Activated T-cell treated with anti-CD3 and anti-CD28 coated beads, Interleukin-2, amount 50 U/mL, for 24 hours (primary cell): ENCODE measurements at regions not wholly inside any gene's neighbourhood (a gene's known extent, or its start where the extent isn't known, plus 50 kb on each side); places are given as distances from the start of the nearest gene placed in this dataset.
"Not testable (repeated sequence)": the region's sequence is repeated elsewhere in the genome, so short reads cannot be mapped to it uniquely, and the experiment has no call there.

Source experiments
- DNase-seq: peaks from one replicate; pipeline ENCODE4 v3.0.0-alpha.2; 2020
- H3K27ac Mint-ChIP-seq: 2 replicates; pipeline ENCODE4 v1.8.0; 2020; ENCODE audit warnings: mild to moderate bottlenecking, mixed read lengths
- H3K27me3 Mint-ChIP-seq: 2 replicates; pipeline ENCODE4 v1.8.0; 2020; ENCODE audit warnings: mixed read lengths
- H3K36me3 Mint-ChIP-seq: 2 replicates; pipeline ENCODE4 v1.8.0; 2020; ENCODE audit warnings: low read depth, mixed read lengths
- H3K4me1 Mint-ChIP-seq: 2 replicates; pipeline ENCODE4 v1.8.0; 2020; ENCODE audit warnings: low read depth, mixed read lengths
- H3K4me3 Mint-ChIP-seq: 2 replicates; pipeline ENCODE4 v1.8.0; 2020; ENCODE audit warnings: mild to moderate bottlenecking, moderate library complexity, mixed read lengths
- H3K9me3 Mint-ChIP-seq: 2 replicates; pipeline ENCODE4 v1.8.0; 2020; ENCODE audit warnings: mixed read lengths

DNA sequence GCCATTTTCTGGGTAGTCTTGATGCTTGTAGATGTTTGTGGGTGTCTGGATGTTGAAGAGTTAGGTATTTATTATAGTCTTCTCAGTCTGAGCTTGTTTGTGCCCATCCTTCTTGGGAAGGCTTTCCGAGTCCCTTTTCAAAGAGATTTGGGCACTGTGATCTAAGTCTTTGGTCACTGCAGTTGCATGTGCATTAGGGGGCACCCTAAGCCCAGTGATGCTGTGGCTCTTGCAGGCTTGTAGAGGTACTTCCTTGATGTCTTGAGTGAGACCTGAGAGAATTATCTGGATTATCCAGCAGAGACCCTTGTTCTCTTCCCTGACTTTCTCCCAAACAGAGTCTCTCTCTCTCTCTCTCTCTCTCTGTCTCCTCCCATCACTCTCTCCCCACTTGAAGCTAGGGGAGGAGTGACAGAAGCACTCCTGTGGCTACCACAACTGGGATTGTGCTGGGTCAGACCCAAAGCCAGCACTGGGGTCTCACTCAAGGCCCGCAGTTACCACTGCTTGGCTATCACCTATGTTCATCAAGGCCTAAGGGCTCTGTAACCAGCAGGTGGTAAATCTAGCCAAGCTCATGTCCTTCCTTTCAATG is 68.5 kb downstream of the TMCO5A start:
- DNase-seq, result no peak
- no peak overlapping the region for H3K4me3 Mint-ChIP-seq
- peaks cover 13% of the 10 kb centered on the region for H3K27me3 Mint-ChIP-seq
- H3K4me1 Mint-ChIP-seq, result no peaks in the 10 kb centered on the region
- no peaks in the 10 kb centered on the region for H3K36me3 Mint-ChIP-seq
- H3K9me3 Mint-ChIP-seq, result peaks cover 8% of the 10 kb centered on the region
- no peak overlapping the region for H3K27ac Mint-ChIP-seq

GRCh38 chr15:38004218-38004861 is 69.9 kb downstream of the TMCO5A start:
- no peak overlapping the region for H3K4me3 Mint-ChIP-seq
- peaks cover 13% of the 10 kb centered on the region for H3K27me3 Mint-ChIP-seq
- peaks cover 5% of the 10 kb centered on the region for H3K9me3 Mint-ChIP-seq
- no peaks in the 10 kb centered on the region for H3K36me3 Mint-ChIP-seq
- DNase-seq, result no peak
- H3K27ac Mint-ChIP-seq, result no peak overlapping the region
- no peaks in the 10 kb centered on the region for H3K4me1 Mint-ChIP-seq

- DNase-seq, result no peak
- Mint-ChIP-seq H3K36me3 (no peaks in the 10 kb centered on the region), H3K27ac (no peak overlapping the region), H3K4me1 (no peaks in the 10 kb centered on the region), H3K9me3 (no peaks in the 10 kb centered on the region), H3K4me3 (no peak overlapping the region), H3K27me3 (peaks cover 13% of the 10 kb centered on the region)
Measured at GRCh38 chr15:38005953-38006808, 71.7 kb downstream of the TMCO5A start.

DNA sequence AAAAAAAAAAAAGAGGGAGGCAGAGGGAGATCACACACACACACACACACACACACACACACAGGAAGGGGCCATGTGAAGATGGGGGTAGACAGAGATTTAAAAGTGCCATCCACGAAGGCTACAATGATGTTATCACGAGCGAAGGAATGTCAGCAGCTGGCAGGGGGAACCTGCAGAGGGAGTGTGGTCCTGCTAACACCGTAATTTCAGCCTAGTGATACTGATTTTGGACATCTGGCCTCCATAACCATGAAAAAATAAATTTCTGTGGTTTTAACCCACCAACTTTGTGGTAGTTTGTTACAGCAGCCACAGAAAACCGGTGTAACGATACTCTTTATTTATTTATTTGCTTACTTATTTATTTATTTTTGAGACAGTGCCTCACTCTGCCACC is 76.0 kb downstream of the TMCO5A start:
- H3K27me3 Mint-ChIP-seq, result peaks cover 12% of the 10 kb centered on the region
- no peak for DNase-seq
- no peaks in the 10 kb centered on the region for H3K9me3 Mint-ChIP-seq
- H3K27ac Mint-ChIP-seq, result no peak overlapping the region
- no peaks in the 10 kb centered on the region for H3K36me3 Mint-ChIP-seq
- H3K4me1 Mint-ChIP-seq, result no peaks in the 10 kb centered on the region
- no peak overlapping the region for H3K4me3 Mint-ChIP-seq

- no peak for DNase-seq
- H3K4me1 Mint-ChIP-seq, result no peaks in the 10 kb centered on the region
- H3K36me3 Mint-ChIP-seq, result no peaks in the 10 kb centered on the region
- peaks cover 13% of the 10 kb centered on the region for H3K27me3 Mint-ChIP-seq
- H3K4me3 Mint-ChIP-seq, result no peak overlapping the region
- H3K27ac Mint-ChIP-seq, result no peak overlapping the region
- H3K9me3 Mint-ChIP-seq, result no peaks in the 10 kb centered on the region
Measured at GRCh38 chr15:38012894-38013293, 78.5 kb downstream of the TMCO5A start.

GRCh38 chr15:38017721-38018120 is 83.3 kb downstream of the TMCO5A start:
- Mint-ChIP-seq H3K4me3 (no peak overlapping the region), H3K36me3 (no peaks in the 10 kb centered on the region), H3K27ac (no peak overlapping the region), H3K9me3 (no peaks in the 10 kb centered on the region), H3K4me1 (no peaks in the 10 kb centered on the region), H3K27me3 (peaks cover 9% of the 10 kb centered on the region)
- DNase-seq, result no peak

- Mint-ChIP-seq H3K27ac (no peak overlapping the region), H3K36me3 (no peaks in the 10 kb centered on the region), H3K4me3 (no peak overlapping the region), H3K9me3 (no peaks in the 10 kb centered on the region), H3K27me3 (peaks cover 7% of the 10 kb centered on the region), H3K4me1 (no peaks in the 10 kb centered on the region)
- DNase-seq, result no peak
Measured at GRCh38 chr15:38019066-38019465, 84.6 kb downstream of the TMCO5A start.

DNA sequence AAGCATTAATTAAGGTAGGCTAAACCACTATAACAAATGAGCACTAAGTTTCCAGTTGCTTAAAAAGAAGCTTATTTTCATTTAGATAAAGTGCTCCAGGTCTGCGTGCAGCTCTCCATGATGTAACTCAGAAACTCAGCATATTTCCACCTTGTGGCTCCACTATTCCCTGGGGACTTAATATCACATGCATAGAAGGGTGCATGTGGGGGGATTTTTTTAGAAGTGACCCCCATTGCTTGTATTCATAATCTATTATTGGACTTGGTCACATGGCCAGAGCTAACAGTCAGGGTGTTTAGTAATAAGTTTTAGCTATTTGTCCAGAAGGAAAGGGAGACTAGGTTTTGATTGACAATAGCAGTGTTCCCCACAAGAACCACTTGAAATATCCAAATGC is 86.8 kb downstream of the TMCO5A start:
- peaks cover 3% of the 10 kb centered on the region for H3K9me3 Mint-ChIP-seq

DNA sequence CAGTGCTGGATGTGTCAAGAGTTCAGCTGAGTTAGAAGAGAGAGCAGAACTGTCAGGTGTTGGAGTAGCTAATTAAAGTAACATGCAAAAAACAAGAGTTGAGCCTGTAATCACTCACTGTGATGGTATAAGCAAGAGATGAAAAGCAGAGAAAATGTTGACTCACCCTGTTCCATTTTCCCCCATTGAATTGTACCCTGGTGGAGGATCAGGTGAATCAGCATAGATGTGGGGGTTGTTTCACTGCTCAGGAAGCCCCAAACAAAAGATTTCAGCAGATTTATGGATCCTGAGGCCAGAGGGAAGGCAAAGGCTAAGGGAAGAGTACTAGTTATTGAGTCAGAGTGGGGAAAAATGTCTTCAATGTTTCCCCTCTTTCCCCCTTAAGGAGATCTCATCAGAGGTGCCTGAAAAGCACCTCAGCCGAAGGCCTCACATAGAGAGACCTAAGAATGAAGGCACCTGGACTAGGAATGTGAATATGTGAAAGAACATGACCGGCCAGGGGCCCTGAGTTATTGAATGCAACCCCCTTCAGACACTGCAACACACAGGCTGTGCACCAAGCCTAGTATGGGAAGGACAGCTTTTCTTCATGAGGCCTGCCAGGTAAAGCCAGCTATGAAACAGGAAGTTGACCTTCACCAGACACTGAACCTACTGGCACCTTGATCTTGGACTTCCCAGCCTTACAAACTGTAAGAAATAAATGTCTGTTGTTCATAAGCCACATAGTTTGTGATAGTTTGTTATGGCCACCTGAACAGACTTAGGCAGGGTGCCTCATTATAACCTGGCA is 90.1 kb downstream of the TMCO5A start:
- Mint-ChIP-seq H3K4me3 (no peak overlapping the region), H3K9me3 (peaks cover 3% of the 10 kb centered on the region), H3K27ac (no peak overlapping the region), H3K27me3 (peaks cover 16% of the 10 kb centered on the region), H3K4me1 (no peaks in the 10 kb centered on the region), H3K36me3 (no peaks in the 10 kb centered on the region)
- no peak for DNase-seq

More for the DNA sequence above, 86.8 kb downstream of the TMCO5A start:
- Mint-ChIP-seq H3K4me1 (no peaks in the 10 kb centered on the region), H3K27me3 (peaks cover 6% of the 10 kb centered on the region), H3K4me3 (no peak overlapping the region), H3K36me3 (no peaks in the 10 kb centered on the region), H3K27ac (no peak overlapping the region)
- DNase-seq, result no peak

DNA sequence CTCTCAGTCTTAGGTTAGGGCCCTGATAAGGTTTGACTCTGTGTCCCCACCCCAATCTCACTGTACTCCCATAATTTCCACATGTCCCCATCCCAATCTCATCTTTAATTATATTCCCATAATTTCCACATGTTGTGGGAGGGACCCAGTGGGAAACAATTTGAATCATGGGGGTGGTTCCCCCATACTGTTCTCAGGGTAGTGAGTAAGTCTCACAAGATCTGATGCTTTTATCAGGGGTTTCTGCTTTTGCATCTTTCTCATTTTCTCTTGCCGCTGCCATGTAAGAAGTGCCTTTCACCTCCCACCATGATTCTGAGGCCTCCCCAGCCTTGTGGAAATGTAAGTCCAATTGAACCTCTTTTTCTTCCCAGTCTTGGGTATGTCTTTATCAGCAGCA is 91.2 kb downstream of the TMCO5A start:
- not testable (repeated sequence) for DNase-seq, H3K9me3 Mint-ChIP-seq, H3K27ac Mint-ChIP-seq, H3K4me1 Mint-ChIP-seq, H3K36me3 Mint-ChIP-seq, H3K4me3 Mint-ChIP-seq
- peaks cover 16% of the 10 kb centered on the region for H3K27me3 Mint-ChIP-seq

DNA sequence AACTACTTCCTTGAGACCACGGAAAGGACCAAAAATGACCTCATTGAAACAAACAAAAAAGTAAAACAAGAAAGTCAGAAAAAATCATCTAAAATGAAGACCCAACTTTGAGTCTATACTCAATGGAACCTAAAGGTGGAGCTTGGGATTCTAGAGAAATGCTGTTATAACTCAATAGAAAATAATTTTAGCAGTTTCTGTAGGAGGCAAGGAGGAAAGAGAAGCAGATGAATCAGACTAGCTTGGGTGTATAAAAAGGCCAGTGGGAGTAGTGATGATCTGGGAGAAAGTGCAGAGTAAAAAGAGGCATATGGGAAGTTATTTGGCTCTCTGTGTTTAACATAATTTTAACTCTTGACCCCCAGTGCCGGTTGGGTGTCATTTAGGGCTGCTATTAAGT is 94.4 kb downstream of the TMCO5A start:
- Mint-ChIP-seq H3K27ac (no peak overlapping the region), H3K27me3 (peaks cover 16% of the 10 kb centered on the region), H3K36me3 (no peaks in the 10 kb centered on the region), H3K4me3 (no peak overlapping the region), H3K9me3 (peaks cover 3% of the 10 kb centered on the region), H3K4me1 (no peaks in the 10 kb centered on the region)
- DNase-seq, result no peak

- H3K4me1 Mint-ChIP-seq, result no peaks in the 10 kb centered on the region
- H3K4me3 Mint-ChIP-seq, result no peak overlapping the region
- peaks cover 3% of the 10 kb centered on the region for H3K9me3 Mint-ChIP-seq
- no peaks in the 10 kb centered on the region for H3K36me3 Mint-ChIP-seq
- no peak overlapping the region for H3K27ac Mint-ChIP-seq
- no peak for DNase-seq
- peaks cover 18% of the 10 kb centered on the region for H3K27me3 Mint-ChIP-seq
Measured at GRCh38 chr15:38029736-38030135, 95.3 kb downstream of the TMCO5A start.

- no peak overlapping the region for H3K27ac Mint-ChIP-seq
- no peaks in the 10 kb centered on the region for H3K36me3 Mint-ChIP-seq
- no peaks in the 10 kb centered on the region for H3K4me1 Mint-ChIP-seq
- peaks cover 3% of the 10 kb centered on the region for H3K9me3 Mint-ChIP-seq
- no peak overlapping the region for H3K4me3 Mint-ChIP-seq
- H3K27me3 Mint-ChIP-seq, result peaks cover 18% of the 10 kb centered on the region
- DNase-seq, result no peak
Measured at GRCh38 chr15:38030609-38031008, 96.2 kb downstream of the TMCO5A start.

GRCh38 chr15:38035701-38036100 is 101.3 kb downstream of the TMCO5A start:
- H3K27me3 Mint-ChIP-seq, result peaks cover 14% of the 10 kb centered on the region
- H3K4me3 Mint-ChIP-seq, result no peak overlapping the region
- no peaks in the 10 kb centered on the region for H3K9me3 Mint-ChIP-seq
- H3K4me1 Mint-ChIP-seq, result no peaks in the 10 kb centered on the region
- no peak overlapping the region for H3K27ac Mint-ChIP-seq
- DNase-seq, result no peak
- no peaks in the 10 kb centered on the region for H3K36me3 Mint-ChIP-seq
